Prostate gland (tissue), 2 donors: ENCODE measurements at regions not wholly inside any gene's neighbourhood (a gene's known extent, or its start where the extent isn't known, plus 50 kb on each side); places are given as distances from the start of the nearest gene placed in this dataset.

Source experiments
- DNase-seq: peaks from one replicate; pipeline ENCODE4 v3.0.0-alpha.2; 2019; ENCODE audit warnings: low spot score
- H3K27ac ChIP-seq, 2 donors: fragments of 200-600 bp; sonication (generic); 2 replicates each; pipeline ENCODE4 v1.5.1; 2017 to 2019
- H3K27me3 ChIP-seq: fragments of 200-600 bp; sonication (generic); replicated peaks from 2 replicates; pipeline ENCODE4 v1.5.1; 2019; ENCODE audit not compliant: insufficient read depth
- H3K36me3 ChIP-seq, 2 donors: fragments of 200-600 bp; sonication (generic); 1 replicate in 1 of 2; 2 replicates in 1 of 2; pipeline versions ENCODE4 v1.5.1 to v1.8.1; 2017 to 2019
- H3K4me1 ChIP-seq: fragments of 200-600 bp; sonication (generic); replicated peaks from 2 replicates; pipeline ENCODE4 v1.5.1; 2019
- H3K4me3 ChIP-seq, 2 donors: fragments of 200-600 bp; sonication (generic); 2 replicates each; pipeline ENCODE4 v1.5.1; 2017 to 2019
- H3K9me3 ChIP-seq: fragments of 200-600 bp; sonication (generic); 2 replicates; pipeline ENCODE4 v1.5.1; 2017
- CTCF ChIP-seq, 4 experiments: fragments of 200-600 bp in 2 of 4; fragments of 450-650 bp in 2 of 4; sonication (generic) in 2 of 4; IDR thresholded peaks; 1 replicate in 3 of 4; 2 replicates in 1 of 4; pipeline ENCODE4 v1.5.1; 2016 to 2019; ENCODE audit warnings: antibody characterized with exemption in 4 of 4, mild to moderate bottlenecking in 2 of 4, moderate library complexity in 2 of 4
- POLR2A ChIP-seq: fragments of 450-650 bp; IDR thresholded peaks from one replicate; pipeline ENCODE4 v1.6.1; 2016; ENCODE audit warnings: antibody characterized with exemption, mild to moderate bottlenecking
- POLR2AphosphoS5 ChIP-seq: sonication (generic); formaldehyde crosslinking; IDR thresholded peaks from one replicate; pipeline ENCODE4 v1.6.1; 2017; ENCODE audit warnings: antibody characterized with exemption
- WGBS: methylation state at CpG from one replicate; pipeline ENCODE4 v1.1.5; 2018; 5-methylcytosine and 5-hydroxymethylcytosine counted together
- intact Hi-C: fragments of 100-400 bp; cut with DNase I; formaldehyde crosslinking; loops from one replicate; pipeline ENCODE4 v1.14.2; 2022

- Histone ChIP-seq H3K4me3 (no peak overlapping the region), H3K27me3 (no peaks in the 10 kb centered on the region), H3K9me3 (no peaks in the 10 kb centered on the region), H3K27ac (no peak overlapping the region), H3K36me3 (no peaks in the 10 kb centered on the region), H3K4me1 (no peaks in the 10 kb centered on the region)
- no peak for DNase-seq
- WGBS = 77% methylated on average over 2 of the region's 2 CpGs
- intact Hi-C loops = no loop called here
- TF ChIP-seq CTCF (IDR thresholded peaks at IDR 0.05) = no peak
- TF ChIP-seq POLR2AphosphoS5 = no peak
- no peak for TF ChIP-seq POLR2A
Measured at GRCh38 chr12:104852896-104853295, 105.2 kb downstream of the SLC41A2 start.

GRCh38 chr12:104852102-104852501 lies 106.0 kb downstream of the SLC41A2 start:
- Histone ChIP-seq H3K4me3 (no peak overlapping the region), H3K27ac (no peak overlapping the region), H3K36me3 (no peaks in the 10 kb centered on the region), H3K4me1 (no peaks in the 10 kb centered on the region), H3K9me3 (no peaks in the 10 kb centered on the region), H3K27me3 (no peaks in the 10 kb centered on the region)
- 55% methylated on average over 2 of the region's 2 CpGs for WGBS
- TF ChIP-seq CTCF (IDR thresholded peaks at IDR 0.05) = no peak
- TF ChIP-seq POLR2AphosphoS5 = no peak
- no peak for TF ChIP-seq POLR2A
- intact Hi-C loops = no loop called here
- DNase-seq = no peak

- Histone ChIP-seq H3K4me1 (no peaks in the 10 kb centered on the region), H3K27ac (no peak overlapping the region), H3K36me3 (no peaks in the 10 kb centered on the region), H3K4me3 (no peak overlapping the region), H3K9me3 (no peaks in the 10 kb centered on the region), H3K27me3 (no peaks in the 10 kb centered on the region)
- intact Hi-C loops = no loop called here
- DNase-seq = no peak
- TF ChIP-seq POLR2AphosphoS5 = no peak
- TF ChIP-seq POLR2A = no peak
- no peak for TF ChIP-seq CTCF (IDR thresholded peaks at IDR 0.05)
Measured at GRCh38 chr12:104850781-104851180, 107.3 kb downstream of the SLC41A2 start.

DNA sequence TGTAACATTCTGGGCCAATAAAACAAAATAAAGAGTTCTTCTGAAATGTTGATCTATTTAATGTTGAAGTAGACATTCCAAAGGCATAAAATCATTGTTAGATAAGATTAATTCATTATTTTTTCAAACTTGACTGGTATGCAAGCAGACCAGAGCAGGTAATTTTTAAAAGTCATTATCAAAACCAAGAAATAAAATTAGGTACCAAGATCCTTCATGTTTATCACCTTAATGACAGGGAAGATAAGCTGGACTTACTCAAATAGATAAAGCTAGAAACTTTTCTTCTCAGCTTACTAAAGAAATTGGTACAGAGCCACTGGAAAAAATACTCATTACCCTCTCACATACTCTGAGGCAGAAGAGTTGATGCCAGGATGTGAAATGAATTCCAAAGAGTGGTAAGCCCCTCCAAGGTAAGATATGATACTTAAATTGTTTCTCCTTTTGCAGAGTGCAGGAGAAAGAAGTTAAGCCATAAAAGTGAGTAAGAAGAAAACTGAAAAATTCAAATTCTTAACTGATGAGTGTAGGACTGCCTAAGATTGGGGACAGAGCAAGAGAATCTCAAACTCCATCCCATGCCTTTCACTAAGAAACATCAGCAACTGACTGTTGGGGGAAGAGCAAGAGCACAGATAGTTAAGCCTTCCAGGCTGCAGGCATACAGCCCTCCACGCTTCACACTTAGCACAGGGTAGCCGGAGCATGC lies 111.9 kb downstream of the SLC41A2 start:
- no peak overlapping the region for H3K4me3 ChIP-seq
- H3K4me1 ChIP-seq = no peaks in the 10 kb centered on the region
- intact Hi-C loops = no loop called here
- no peaks in the 10 kb centered on the region for H3K36me3 ChIP-seq
- no peak for DNase-seq
- H3K27me3 ChIP-seq = no peaks in the 10 kb centered on the region
- TF ChIP-seq POLR2AphosphoS5 (no peak), POLR2A (no peak), CTCF (IDR thresholded peaks at IDR 0.05) (no peak)
- H3K27ac ChIP-seq = no peak overlapping the region
- WGBS = 98% methylated on average over 2 of the region's 2 CpGs
- no peaks in the 10 kb centered on the region for H3K9me3 ChIP-seq

GRCh38 chr12:104844123-104844522 lies 114.0 kb downstream of the SLC41A2 start:
- no peak for DNase-seq
- TF ChIP-seq POLR2AphosphoS5 (no peak), POLR2A (no peak), CTCF (IDR thresholded peaks at IDR 0.05) (no peak)
- intact Hi-C loops = no loop called here
- H3K9me3 ChIP-seq = no peaks in the 10 kb centered on the region
- no peaks in the 10 kb centered on the region for H3K36me3 ChIP-seq
- H3K4me3 ChIP-seq = no peak overlapping the region
- H3K4me1 ChIP-seq = no peaks in the 10 kb centered on the region
- H3K27ac ChIP-seq = no peak overlapping the region
- no peaks in the 10 kb centered on the region for H3K27me3 ChIP-seq
- 100% methylated on average over 1 of the region's 1 CpG for WGBS
